NOMO-1 treated with DMSO at 0.1 percent for 48 hours (cell line): ENCODE measurements at regions not wholly inside any gene's neighbourhood (a gene's known extent, or its start where the extent isn't known, plus 50 kb on each side); places are given as distances from the start of the nearest gene placed in this dataset.

ENCODE experiments used
- DNase-seq: peaks from one replicate; lab custom pipeline; 2025; ENCODE audit not compliant: unreplicated experiment; lab: John Stamatoyannopoulos, UW

- DNase-seq = no peak
Measured at GRCh38 chr18:72368308-72368707, 175.8 kb downstream of the CBLN2 start.

GRCh38 chr18:72360634-72361033 lies 183.5 kb downstream of the CBLN2 start:
- DNase-seq = no peak

GRCh38 chr18:72342933-72343332 lies 201.2 kb downstream of the CBLN2 start:
- no peak for DNase-seq

GRCh38 chr18:72339976-72340375 lies 204.2 kb downstream of the CBLN2 start:
- DNase-seq = no peak

DNA sequence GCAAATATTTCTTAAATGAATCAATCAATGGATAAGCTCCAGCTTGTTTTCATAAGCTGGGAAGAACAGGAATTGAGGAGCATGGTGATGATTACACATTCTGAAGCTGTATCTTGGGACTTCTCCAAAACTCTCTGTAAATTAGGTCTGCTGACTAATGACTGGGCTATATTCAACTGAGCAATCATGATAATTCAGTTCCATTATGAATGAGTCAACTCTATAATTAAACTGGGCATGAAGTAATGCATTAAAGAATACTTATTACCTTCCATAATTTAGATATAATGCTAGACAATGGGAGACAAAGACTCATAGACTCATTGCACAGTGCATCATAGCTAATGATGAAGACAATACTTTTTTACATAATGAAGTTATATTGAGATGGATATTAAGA lies 207.4 kb downstream of the CBLN2 start:
- no peak for DNase-seq

DNA sequence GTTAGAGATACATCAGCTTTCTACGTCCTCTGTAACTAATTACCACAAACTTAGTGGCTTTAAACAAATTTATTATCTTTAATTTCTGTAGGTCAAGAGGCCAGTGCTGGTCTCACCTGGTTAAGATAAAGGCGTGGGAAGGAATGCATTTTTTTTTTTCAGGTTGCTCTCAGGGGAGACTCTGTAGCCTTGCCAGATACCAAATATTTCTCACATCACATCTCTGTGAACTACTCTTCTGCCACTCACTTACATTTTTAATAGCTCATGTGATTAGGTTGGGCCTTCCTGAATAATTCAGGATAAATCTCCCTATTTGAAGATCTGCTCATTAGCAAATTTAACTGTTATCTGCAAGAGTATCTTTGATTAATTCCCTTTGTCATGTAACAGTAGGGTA lies 214.6 kb downstream of the CBLN2 start:
- no peak for DNase-seq

DNA sequence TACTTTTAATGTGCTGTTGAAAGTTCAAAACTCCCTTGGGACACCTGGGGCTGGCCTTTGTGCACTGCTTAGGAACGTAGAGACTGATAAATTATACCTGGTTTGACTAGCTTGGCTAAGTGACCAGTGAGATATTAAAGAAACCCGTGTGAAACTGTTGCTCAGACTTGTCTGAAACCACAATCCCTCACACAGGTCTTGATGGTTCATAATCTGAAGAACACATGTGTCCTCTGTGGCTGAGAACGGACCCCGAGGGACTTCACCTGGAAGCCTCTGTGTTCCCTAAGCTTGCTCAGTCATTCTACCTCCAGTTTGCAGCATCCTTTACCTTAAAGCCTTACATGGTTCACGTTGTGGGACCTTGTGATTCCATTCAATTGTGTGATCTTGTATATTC lies 218.8 kb downstream of the CBLN2 start:
- no peak for DNase-seq

DNA sequence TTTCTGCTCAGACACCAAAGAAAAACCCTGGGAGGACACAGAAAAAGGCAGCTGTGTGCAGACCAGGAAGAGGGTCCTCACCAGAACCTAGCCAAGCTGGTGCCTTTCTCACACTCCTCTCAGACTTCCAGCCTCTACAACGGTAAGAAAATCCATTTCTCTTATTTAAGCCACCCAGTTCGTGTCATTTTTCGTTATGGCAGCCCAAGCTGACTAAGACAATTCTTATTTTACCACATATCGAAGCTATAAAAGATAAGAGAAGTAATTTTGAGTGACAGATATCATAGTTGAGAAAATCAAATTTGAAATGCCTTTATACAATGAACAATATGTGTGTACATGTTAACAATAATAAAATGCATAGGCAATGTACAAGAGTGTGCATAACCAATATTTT lies 219.5 kb downstream of the CBLN2 start:
- no peak for DNase-seq

DNA sequence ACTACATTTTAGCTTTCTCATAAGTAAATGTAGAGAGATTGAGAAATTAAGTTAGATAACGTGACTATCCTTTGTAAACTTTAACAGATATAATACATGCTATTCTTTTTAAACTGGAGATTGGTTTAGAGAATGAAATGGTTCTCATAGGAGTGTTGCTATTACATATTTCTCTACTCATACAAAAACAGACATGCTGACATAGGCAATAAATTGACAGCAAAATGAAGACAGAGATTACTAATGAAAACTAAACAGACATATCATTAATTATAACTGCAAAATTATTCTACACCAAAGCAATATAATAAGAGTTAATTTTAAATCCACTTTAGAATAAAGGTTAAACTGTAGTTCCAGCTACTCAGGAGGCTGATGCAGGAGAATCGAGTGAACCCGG lies 227.6 kb downstream of the CBLN2 start:
- DNase-seq = no peak

DNA sequence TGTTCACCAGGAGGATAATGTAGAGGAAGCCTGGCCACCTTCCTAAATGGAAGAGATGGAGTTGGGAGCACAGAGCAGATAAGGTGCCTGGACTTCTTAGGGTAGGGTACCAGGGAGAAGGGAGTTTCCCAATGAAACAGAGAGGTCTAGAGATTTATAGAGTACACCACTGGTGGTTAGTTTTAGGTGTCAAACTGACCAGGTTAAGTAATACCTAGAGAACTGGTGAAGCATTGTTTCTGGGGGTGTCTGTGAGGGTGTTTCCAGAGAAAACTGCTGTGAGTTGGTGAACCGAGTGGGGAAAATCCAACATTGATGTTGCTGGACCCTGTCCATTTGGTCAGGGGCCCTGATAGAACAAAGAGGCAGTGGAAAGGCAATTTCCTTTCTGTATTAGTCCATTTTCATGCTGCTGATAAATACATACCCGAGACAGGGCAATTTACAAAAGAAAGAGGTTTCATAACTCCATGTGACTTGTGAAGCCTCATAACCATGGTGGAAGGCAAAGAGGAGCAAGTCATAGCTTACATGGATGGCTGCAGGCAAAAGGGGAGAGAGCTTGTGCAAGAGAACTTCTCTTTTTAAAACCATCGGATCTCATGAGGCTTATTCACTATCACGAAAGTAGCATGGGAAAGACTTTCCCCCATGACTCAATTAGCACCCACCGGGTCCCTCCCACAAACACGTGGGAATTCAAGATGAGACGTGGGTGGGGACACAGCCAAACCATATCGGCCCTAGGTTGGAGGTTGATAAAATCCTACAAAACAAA lies 260.8 kb downstream of the CBLN2 start:
- DNase-seq = no peak

DNA sequence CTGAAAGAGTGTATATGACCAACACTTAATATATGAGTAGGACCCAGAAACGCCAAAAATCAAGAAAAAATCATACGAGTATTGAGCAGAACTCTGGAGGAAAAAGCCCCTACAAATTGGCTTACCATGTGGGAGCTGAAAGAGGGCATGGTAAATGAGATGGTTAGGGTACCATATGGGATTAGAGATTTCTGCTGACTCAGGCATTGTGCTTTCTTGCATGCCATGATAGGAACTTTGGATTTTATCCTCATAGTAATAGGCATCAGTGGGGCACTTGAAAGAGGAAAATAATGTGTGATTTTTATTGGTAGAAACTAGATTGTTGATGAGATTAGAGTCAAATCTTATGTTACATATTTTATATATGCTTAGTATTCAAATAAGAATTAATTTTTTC lies 271.1 kb downstream of the CBLN2 start:
- no peak for DNase-seq

GRCh38 chr18:72261590-72261989 lies 282.6 kb downstream of the CBLN2 start:
- peak; percentile 3 for DNase-seq

DNA sequence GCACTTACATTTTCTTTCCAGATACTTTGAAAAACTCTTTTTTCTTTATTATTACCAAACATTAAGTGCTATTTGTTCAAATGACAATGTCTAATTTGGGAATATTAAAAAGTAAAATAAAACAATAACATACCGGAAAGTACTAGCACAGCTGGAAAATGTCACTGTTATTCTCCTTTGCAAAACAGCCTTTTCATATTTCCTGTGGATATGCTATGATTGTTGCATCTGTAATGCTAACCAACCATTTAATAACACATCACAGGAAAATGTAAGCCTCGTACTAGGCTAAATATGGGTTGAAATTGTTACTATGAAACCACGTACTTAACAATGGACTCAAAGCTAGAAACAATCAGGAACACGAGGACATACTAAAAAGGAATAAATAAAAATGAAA lies 298.1 kb downstream of the CBLN2 start:
- DNase-seq = no peak

DNA sequence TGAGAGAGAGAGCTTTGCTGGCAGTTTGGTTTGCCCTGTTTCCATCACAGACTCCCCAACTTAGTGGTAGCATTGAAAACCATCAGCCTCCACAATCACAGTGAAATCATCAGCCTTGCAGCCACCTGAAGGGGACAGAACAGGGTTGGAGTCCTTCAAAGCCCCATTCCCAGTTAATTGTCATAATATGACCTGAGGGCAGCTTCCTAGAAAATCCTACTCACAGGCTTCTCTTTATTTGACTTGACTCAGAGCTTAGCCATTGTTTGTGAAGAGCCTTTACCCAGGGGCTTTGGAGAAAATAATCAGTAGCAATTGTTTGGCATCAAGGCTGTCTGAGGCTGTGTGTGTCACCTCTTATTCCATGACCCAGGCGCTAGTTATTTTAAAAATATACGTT lies 308.7 kb downstream of the CBLN2 start:
- DNase-seq = no peak

DNA sequence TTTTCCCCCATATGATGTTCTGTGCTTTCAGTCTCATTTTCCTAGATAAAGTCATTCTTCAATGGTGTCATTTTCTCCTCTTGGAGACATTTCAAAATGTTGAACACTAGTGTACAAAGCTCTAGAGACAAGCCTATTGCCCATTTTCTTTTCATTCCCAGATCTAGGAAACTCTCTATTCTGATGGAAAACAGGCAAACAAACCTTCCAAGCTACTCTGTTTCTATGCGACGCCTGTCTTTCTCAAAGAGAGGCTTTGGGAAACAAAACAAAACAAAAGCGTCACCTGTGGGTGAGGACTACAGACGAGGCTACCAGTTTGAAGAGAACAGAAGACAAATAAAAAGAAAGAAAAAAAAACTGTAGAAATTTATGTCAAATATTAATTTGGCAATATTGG lies 311.0 kb downstream of the CBLN2 start:
- DNase-seq = no peak

DNA sequence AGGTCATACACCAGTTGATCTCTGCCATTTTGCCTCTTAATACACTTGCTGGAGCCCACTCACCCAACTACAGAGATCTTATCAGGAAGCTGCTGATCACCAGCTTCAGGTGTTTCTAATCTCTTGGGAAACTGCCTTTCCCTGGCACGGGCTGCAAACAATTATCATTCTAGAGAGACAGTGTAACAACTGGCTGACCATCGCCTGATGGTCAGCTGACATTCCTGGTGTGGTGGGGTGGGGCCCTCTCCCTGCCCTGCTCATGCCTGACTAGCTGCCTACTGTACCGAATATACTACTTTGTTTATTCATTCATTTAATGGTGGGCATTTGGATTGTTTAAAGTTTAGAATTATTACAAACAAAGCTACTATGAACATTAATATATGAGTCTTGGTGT lies 311.5 kb downstream of the CBLN2 start:
- no peak for DNase-seq

DNA sequence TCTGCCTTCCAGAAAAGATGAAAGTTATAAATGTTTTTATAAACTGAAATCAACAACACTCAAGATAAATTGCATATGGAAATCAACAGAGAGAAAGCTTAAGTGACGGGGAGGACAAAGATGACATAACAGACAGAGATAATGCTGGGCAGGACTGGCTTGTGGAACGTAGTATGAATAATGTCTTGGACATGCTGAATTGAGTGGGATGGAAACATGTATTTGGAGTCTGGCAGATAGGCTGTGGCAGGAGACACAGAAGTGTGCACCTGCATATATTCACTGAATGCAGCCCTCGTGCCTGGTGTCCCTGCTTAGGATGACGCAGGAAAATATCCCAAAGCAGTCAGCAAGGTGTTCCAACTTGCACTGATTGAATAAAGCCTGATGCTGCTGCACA lies 318.2 kb downstream of the CBLN2 start:
- no peak for DNase-seq

DNA sequence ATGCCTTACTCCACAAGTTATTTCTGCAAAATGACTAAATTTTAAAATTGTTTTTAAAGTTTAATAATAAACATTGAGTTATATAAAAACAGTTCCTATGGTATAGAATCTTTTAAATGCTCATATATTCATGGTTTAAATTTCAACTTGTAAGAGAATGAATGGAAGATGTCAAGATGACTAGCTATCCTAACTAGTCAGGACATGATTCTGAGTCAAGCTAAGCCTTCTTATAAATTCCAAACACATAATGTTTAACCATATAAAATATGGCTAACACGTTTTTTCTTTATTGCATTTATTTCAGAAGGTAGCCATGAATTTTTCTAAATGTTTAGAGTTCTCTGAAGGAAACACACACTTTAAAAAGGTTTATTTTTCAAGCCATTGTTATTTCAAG lies 320.4 kb downstream of the CBLN2 start:
- DNase-seq = no peak

DNA sequence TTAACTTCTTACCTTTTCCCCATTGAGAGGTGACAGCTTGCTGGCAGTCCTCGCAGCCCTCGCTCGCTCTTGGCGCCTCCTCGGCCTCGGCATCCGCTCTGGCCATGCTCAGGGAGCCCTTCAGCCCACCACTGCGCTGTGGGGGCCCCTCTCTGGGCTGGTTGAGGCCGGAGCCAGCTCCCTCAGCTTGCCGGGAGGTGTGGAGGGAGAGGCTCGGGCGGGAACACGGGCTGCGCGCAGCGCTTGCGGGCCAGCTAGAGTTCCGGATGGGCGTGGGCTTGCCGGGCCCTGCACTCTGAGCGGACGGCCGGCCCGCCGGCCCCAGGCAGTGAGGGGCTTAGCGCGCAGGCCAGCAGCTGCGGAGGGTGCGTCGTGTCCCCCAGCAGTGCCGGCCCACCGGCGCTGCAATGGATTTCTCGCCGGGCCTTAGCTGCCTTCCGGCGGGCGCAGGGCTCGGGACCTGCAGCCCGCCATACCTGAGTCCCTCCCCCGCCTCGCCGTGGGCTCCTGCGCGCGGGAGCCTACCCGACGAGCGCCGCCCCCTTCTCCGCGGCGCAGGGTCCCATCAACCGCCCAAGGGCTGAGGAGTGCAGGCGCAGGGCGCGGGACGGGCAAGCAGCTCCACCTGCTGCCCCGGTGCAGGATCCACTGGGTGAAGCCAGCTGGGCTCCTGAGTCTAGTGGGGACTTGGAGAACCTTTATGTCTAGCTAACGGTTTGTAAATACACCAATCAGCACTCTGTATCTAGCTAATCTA lies 335.0 kb downstream of the CBLN2 start:
- DNase-seq = no peak

- no peak for DNase-seq
Measured at GRCh38 chr18:72207280-72207679, 336.9 kb downstream of the CBLN2 start.

DNA sequence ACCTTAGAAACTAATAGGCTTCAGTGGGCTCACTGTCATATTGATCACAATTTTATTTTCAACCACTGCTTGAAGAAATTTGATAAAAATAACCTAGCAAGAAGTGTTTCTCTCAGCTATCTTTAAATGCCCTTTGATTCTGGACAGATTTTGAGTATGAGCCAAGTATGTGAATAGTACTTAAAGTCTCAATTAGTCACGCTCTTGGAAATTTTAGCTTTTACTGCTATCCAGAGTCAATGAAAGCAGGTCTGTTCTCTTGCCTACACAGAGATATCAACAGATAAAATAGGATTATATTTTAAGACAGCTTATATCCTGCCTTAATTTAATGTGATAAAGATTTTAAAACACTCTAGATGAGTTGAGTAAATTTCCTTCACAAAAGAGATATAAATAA lies 337.3 kb downstream of the CBLN2 start:
- DNase-seq = no peak

DNA sequence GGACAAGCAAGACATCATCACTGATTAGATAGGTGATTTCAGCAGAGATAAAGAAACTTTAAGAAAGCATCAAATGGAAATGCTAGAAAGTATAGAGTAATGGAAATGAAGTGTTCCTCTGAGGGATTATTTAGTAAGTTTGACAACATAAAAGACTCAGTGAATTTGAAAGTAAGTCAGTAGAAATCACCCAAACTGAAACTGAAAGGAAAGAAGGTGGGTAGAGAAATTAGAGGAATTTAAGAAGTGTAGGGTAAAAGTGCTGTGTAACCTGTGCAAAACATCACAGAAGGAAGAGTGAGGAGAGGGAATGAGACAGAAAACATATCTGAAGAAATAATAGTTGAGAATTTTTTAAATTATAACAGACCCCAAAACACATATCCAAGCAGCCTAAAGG lies 343.1 kb downstream of the CBLN2 start:
- DNase-seq = no peak

DNA sequence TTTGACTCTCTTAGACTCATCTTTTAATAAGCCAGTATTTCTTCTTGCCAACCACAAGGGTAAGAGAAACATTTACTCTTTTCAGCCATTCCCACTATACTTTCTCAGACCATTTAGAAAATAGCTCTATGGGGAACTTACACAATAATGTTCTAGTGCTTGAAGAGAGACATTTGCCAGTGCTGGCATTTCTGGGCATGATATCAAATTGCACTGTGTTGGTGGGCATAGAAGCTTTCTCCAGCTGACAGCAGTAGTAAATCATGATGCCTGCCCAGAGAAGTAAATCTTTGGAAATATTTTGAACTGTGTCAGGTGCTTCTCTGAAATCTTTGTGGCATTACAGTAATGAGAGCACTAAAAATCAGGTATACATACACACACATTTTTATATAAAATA lies 346.6 kb downstream of the CBLN2 start:
- DNase-seq = no peak
